Activated T-cell treated with anti-CD3 and anti-CD28 coated beads, Interleukin-2, amount 50 U/mL, for 72 hours (primary cell): ENCODE measurements at regions not wholly inside any gene's neighbourhood (a gene's known extent, or its start where the extent isn't known, plus 50 kb on each side); places are given as distances from the start of the nearest gene placed in this dataset.
A peak's percentile ranks its signal among the peaks of the same experiment; 100 is the strongest.

Experiments
- ATAC-seq, 2 donors: fragments of 150-1000 bp; cut with Tn5 transposase; replicated peaks in 1 of 2; 2 replicates each; pipeline ENCODE4 v1.10.0; 2021; ENCODE audit warnings: moderate library complexity in 2 of 2, mild to moderate bottlenecking in 1 of 2
- DNase-seq, 2 donors: peaks; one replicate each; pipeline ENCODE4 v3.0.0; 2021 to 2022; ENCODE audit warnings: mixed read lengths in 1 of 2
- H3K27ac Mint-ChIP-seq: one replicate; pipeline ENCODE4 v1.8.0; 2022; ENCODE audit warnings: mild to moderate bottlenecking, moderate library complexity, mixed read lengths
- H3K27me3 Mint-ChIP-seq: one replicate; pipeline ENCODE4 v1.8.0; 2022; ENCODE audit warnings: low read depth, mixed read lengths
- H3K36me3 Mint-ChIP-seq, 2 donors: one replicate each; pipeline ENCODE4 v1.8.0; 2022; ENCODE audit warnings: mixed read lengths in 2 of 2, mild to moderate bottlenecking in 1 of 2; ENCODE audit not compliant: insufficient read depth in 2 of 2
- H3K4me1 Mint-ChIP-seq: one replicate; pipeline ENCODE4 v1.8.0; 2022; ENCODE audit warnings: low read depth, mixed read lengths
- H3K4me3 Mint-ChIP-seq, 2 donors: one replicate each; pipeline ENCODE4 v1.8.0; 2022; ENCODE audit warnings: mild to moderate bottlenecking in 2 of 2, mixed read lengths in 2 of 2, moderate library complexity in 2 of 2
- H3K9me3 Mint-ChIP-seq, 2 donors: one replicate each; pipeline ENCODE4 v1.8.0; 2022; ENCODE audit warnings: mixed read lengths in 2 of 2

GRCh38 chr6:27092316-27092692 lies 155.2 kb upstream of the PRSS16 start:
- H3K36me3 Mint-ChIP-seq, result peaks cover 2 to 3% of the 10 kb centered on the region in 2 donors
- peak overlapping the region; percentile 54 for H3K27ac Mint-ChIP-seq
- DNase-seq, result no peak
- H3K27me3 Mint-ChIP-seq, result peaks cover 69% of the 10 kb centered on the region
- peaks cover 23% of the 10 kb centered on the region for H3K4me1 Mint-ChIP-seq
- no peaks in the 10 kb centered on the region for H3K9me3 Mint-ChIP-seq
- ATAC-seq, result no peak
- H3K4me3 Mint-ChIP-seq, result peak overlapping the region; percentile 75 to 79

DNA sequence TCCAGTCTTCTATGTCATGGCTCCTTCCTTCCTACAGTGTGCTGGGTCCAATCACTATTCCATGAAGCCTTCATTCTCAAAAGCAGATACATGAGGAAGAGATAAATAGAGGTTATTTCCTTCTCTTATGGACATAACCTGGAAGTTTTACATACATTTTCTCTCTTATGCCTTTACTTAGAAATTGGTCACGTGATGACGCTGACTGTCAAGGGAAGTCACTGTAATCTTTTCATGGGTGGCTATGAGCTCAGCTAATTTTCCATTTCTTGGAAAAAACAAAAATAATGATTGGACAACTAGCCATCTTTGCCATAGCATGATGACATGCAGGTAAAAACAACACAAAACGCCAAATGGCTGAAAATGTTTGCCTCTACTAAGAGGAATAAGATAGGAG lies 151.6 kb upstream of the PRSS16 start:
- Mint-ChIP-seq H3K27ac (no peak overlapping the region), H3K36me3 (peaks cover 2 to 6% of the 10 kb centered on the region in 2 donors), H3K27me3 (peaks cover 56% of the 10 kb centered on the region), H3K4me3 (peak overlapping the region; percentile 23 to 83), H3K9me3 (no peaks in the 10 kb centered on the region), H3K4me1 (peaks cover 27% of the 10 kb centered on the region)
- ATAC-seq, result no peak
- no peak for DNase-seq

DNA sequence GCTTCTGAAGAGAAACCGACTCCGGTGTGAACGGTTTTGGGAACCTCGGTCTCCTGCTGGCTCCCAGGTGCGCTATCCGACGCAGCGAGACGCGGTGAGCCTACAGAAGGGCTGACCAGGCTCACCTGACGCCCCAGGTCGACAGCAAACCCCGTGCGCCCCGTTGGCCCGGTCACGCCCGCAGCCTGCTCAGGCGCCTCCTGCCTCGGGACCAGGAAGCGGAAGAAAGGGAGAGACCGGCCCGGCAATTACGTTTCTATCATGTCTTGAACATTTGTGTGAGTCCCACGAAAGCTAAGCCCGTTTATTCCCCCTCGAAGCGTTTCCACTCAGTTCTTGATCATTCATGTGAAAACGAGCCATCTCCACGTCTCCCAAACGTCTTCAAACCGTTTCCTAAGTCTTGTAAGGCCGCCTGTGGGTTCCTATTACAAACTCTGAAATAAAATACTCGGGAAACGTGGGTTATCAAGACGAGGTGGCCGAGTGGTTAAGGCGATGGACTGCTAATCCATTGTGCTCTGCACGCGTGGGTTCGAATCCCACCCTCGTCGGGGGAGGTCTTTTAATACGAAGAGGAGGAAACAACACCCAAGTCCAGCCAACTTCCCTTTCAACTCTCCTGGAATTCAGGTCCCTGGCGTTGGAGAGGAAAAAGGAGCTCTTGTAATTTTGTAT lies 150.5 kb upstream of the PRSS16 start:
- Mint-ChIP-seq H3K27me3 (peaks cover 52% of the 10 kb centered on the region), H3K4me1 (peaks cover 24% of the 10 kb centered on the region), H3K27ac (peak overlapping the region; percentile 67), H3K4me3 (peak overlapping the region; percentile 71 to 83), H3K36me3 (peaks cover 2 to 6% of the 10 kb centered on the region in 2 donors), H3K9me3 (no peaks in the 10 kb centered on the region)
- ATAC-seq (peak; percentile 38 to 59), DNase-seq (peak; percentile 34 to 45)

GRCh38 chr6:27098956-27099355 lies 148.5 kb upstream of the PRSS16 start:
- Mint-ChIP-seq H3K9me3 (no peaks in the 10 kb centered on the region), H3K27ac (no peak overlapping the region), H3K4me3 (no peak overlapping the region), H3K36me3 (peaks cover 2 to 5% of the 10 kb centered on the region in 2 donors), H3K4me1 (peaks cover 16% of the 10 kb centered on the region), H3K27me3 (peaks cover 40% of the 10 kb centered on the region)
- ATAC-seq, result no peak
- DNase-seq, result no peak

- peaks cover 33% of the 10 kb centered on the region for H3K27me3 Mint-ChIP-seq
- H3K36me3 Mint-ChIP-seq, result peaks cover 2% of the 10 kb centered on the region in 2 donors
- DNase-seq (no peak), ATAC-seq (no peak)
- H3K27ac Mint-ChIP-seq, result no peak overlapping the region
- no peaks in the 10 kb centered on the region for H3K9me3 Mint-ChIP-seq
- H3K4me3 Mint-ChIP-seq, result no peak overlapping the region
- peaks cover 16% of the 10 kb centered on the region for H3K4me1 Mint-ChIP-seq
These were observed 146.6 kb upstream of the PRSS16 start for GRCh38 chr6:27100921-27101320.

GRCh38 chr6:27101824-27102223 lies 145.7 kb upstream of the PRSS16 start:
- Mint-ChIP-seq H3K9me3 (no peaks in the 10 kb centered on the region), H3K36me3 (peaks cover 0 to 2% of the 10 kb centered on the region in 2 donors), H3K27me3 (peaks cover 24% of the 10 kb centered on the region), H3K27ac (no peak overlapping the region), H3K4me1 (peaks cover 9% of the 10 kb centered on the region), H3K4me3 (no peak overlapping the region)
- ATAC-seq (peak; percentile 38 to 52), DNase-seq (no peak)

- Mint-ChIP-seq H3K36me3 (peaks cover 0 to 2% of the 10 kb centered on the region in 2 donors), H3K4me3 (no peak overlapping the region), H3K9me3 (no peaks in the 10 kb centered on the region), H3K27me3 (peaks cover 24% of the 10 kb centered on the region), H3K27ac (no peak overlapping the region), H3K4me1 (no peaks in the 10 kb centered on the region)
- DNase-seq (no peak), ATAC-seq (no peak)
These were observed 141.1 kb upstream of the PRSS16 start for GRCh38 chr6:27106382-27106781.

GRCh38 chr6:27111743-27112142 lies 135.8 kb upstream of the PRSS16 start:
- Mint-ChIP-seq H3K4me1 (peaks cover 5% of the 10 kb centered on the region), H3K27ac (no peak overlapping the region), H3K9me3 (peaks cover 0 to 4% of the 10 kb centered on the region in 2 donors), H3K36me3 (peaks cover 2 to 11% of the 10 kb centered on the region in 2 donors), H3K4me3 (no peak overlapping the region), H3K27me3 (peaks cover 11% of the 10 kb centered on the region)
- DNase-seq (no peak), ATAC-seq (no peak)

GRCh38 chr6:27112974-27113373 lies 134.5 kb upstream of the PRSS16 start:
- no peak for ATAC-seq
- no peak for DNase-seq
- H3K27ac Mint-ChIP-seq, result no peak overlapping the region
- peaks cover 0 to 4% of the 10 kb centered on the region in 2 donors for H3K9me3 Mint-ChIP-seq
- H3K27me3 Mint-ChIP-seq, result peaks cover 11% of the 10 kb centered on the region
- H3K4me3 Mint-ChIP-seq, result no peak overlapping the region
- H3K4me1 Mint-ChIP-seq, result peaks cover 5% of the 10 kb centered on the region
- H3K36me3 Mint-ChIP-seq, result peaks cover 2 to 11% of the 10 kb centered on the region in 2 donors

DNA sequence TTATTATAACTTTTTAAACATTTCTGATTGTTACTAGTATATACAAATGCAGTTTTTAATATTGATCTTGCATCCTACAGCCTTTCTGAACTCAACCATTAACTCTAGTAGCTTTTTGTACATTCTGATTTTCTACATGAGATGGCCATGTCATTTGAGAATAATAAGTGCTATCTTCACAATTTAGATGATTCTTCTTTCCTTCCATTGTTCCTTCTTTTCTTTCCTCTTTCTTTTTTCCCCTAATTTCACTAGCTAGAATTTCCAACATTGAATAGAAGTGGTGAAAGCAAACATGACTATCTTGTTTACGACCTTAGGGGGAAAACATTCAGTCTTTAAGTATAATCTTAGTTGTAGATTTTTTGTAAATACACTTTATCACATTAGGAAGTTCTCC lies 128.2 kb upstream of the PRSS16 start:
- Mint-ChIP-seq H3K4me1 (peaks cover 20% of the 10 kb centered on the region), H3K36me3 (peaks cover 2 to 5% of the 10 kb centered on the region in 2 donors), H3K27ac (no peak overlapping the region), H3K9me3 (no peaks in the 10 kb centered on the region), H3K27me3 (no peaks in the 10 kb centered on the region), H3K4me3 (no peak overlapping the region)
- ATAC-seq (no peak), DNase-seq (no peak)

DNA sequence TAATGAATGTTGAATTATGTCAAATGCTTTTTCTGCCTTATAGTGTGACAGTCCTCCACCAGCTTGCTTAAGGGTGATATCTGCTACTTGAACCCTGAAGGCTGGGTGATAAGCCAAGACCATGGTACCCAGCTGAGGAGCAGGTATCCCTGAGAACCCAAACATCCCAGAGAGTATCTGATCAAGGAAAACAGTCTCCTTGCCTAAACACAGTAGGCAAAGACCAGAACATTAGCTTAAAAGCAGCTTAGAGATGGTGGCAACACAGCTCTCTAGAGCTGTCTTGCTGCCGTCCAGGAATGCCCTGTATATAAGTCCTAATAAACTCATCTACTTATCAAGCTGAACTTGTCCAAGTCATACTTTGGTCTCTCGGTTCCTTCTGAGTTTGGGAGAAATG lies 127.7 kb upstream of the PRSS16 start:
- peaks cover under 1 to 6% of the 10 kb centered on the region in 2 donors for H3K36me3 Mint-ChIP-seq
- DNase-seq, result no peak
- peaks cover 19% of the 10 kb centered on the region for H3K4me1 Mint-ChIP-seq
- no peak overlapping the region for H3K27ac Mint-ChIP-seq
- ATAC-seq, result no peak
- H3K4me3 Mint-ChIP-seq, result no peak overlapping the region
- no peaks in the 10 kb centered on the region for H3K27me3 Mint-ChIP-seq
- no peaks in the 10 kb centered on the region for H3K9me3 Mint-ChIP-seq

DNA sequence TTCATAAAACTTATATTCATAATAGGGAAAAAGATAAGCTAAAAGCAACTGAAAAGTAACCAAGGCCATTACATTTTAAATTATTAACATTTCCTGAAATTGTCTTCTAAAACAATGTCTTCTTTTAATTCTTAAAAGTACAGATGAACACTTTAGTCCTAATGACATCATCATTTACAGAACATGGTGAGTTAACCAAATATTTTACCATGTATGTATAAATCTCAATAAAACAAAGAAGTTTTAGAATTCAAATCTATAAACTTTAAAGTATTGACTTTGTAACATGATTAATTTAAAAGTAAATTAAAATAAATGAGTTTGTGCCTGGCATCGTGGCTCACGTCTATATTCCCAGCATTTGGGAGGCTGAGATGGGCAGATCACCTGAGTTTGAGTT lies 125.9 kb upstream of the PRSS16 start:
- ATAC-seq, result no peak
- Mint-ChIP-seq H3K36me3 (peaks cover 1 to 9% of the 10 kb centered on the region in 2 donors), H3K4me1 (peaks cover 23% of the 10 kb centered on the region), H3K4me3 (no peak overlapping the region), H3K27me3 (no peaks in the 10 kb centered on the region), H3K27ac (no peak overlapping the region), H3K9me3 (no peaks in the 10 kb centered on the region)
- DNase-seq, result no peak

DNA sequence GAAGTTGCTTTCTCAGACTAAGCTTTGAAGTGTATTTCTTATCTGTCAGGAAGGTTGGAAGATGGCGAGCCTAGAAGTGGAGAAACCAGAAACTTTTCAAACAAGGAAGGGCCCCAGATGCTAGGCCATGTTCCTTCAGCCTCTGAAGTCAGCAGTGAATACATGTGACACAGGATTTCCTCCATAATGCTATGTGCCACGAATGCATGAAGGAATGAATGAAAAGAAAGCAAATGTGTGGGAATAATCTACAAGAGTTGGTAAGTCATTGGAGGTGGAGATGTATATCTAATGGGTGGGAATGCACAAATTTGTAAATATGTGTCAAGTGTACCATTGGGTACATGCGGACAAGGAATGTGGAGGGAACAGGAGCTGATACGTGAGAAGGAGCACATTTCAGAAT lies 123.2 kb upstream of the PRSS16 start:
- H3K4me1 Mint-ChIP-seq, result peaks cover 36% of the 10 kb centered on the region
- H3K36me3 Mint-ChIP-seq, result peaks cover 1 to 9% of the 10 kb centered on the region in 2 donors
- ATAC-seq, result no peak
- H3K27ac Mint-ChIP-seq, result no peak overlapping the region
- no peaks in the 10 kb centered on the region for H3K9me3 Mint-ChIP-seq
- no peak for DNase-seq
- H3K27me3 Mint-ChIP-seq, result no peaks in the 10 kb centered on the region
- H3K4me3 Mint-ChIP-seq, result no peak overlapping the region
